MM.1S (cell line): ENCODE measurements at regions not wholly inside any gene's neighbourhood (a gene's known extent, or its start where the extent isn't known, plus 50 kb on each side); places are given as distances from the start of the nearest gene placed in this dataset.

Source experiments
- DNase-seq: peaks from one replicate; pipeline ENCODE4 v3.0.0-alpha.2; 2015
- H2AFZ ChIP-seq: fragments of 300-600 bp; sonication (generic); 2 replicates; pipeline ENCODE4 v1.6.0; 2016; ENCODE audit warnings: antibody characterized with exemption, low read length
- H3F3A ChIP-seq: fragments of 300-600 bp; sonication (generic); 2 replicates; pipeline ENCODE4 v1.6.1; 2016; ENCODE audit warnings: mild to moderate bottlenecking, antibody characterized with exemption, low read length, moderate library complexity, mixed read lengths; ENCODE audit not compliant: insufficient read depth
- H3K27ac ChIP-seq: fragments of 300-600 bp; sonication (generic); 2 replicates; pipeline ENCODE4 v1.5.1; 2016; ENCODE audit warnings: mild to moderate bottlenecking, low read length
- H3K27me3 ChIP-seq: fragments of 300-600 bp; sonication (generic); replicated peaks from 2 replicates; pipeline ENCODE4 v1.6.0; 2016; ENCODE audit warnings: low read length; ENCODE audit not compliant: insufficient read depth
- H3K36me3 ChIP-seq: fragments of 300-600 bp; sonication (generic); replicated peaks from 2 replicates; pipeline ENCODE4 v1.6.1; 2016; ENCODE audit warnings: mild to moderate bottlenecking, low read length, mixed read lengths; ENCODE audit not compliant: insufficient read depth
- H3K4me1 ChIP-seq: fragments of 300-600 bp; sonication (generic); 2 replicates; pipeline ENCODE4 v1.6.1; 2016; ENCODE audit warnings: low read length, mixed read lengths
- H3K4me2 ChIP-seq: fragments of 300-600 bp; sonication (generic); 2 replicates; pipeline ENCODE4 v1.6.0; 2016; ENCODE audit warnings: low read depth, low read length
- H3K4me3 ChIP-seq: fragments of 300-600 bp; sonication (generic); 2 replicates; pipeline ENCODE4 v1.5.1; 2016; ENCODE audit warnings: low read length, mixed read lengths
- H3K79me2 ChIP-seq: fragments of 300-600 bp; sonication (generic); 2 replicates; pipeline ENCODE4 v1.6.1; 2016; ENCODE audit warnings: mixed run types, low read length, mixed read lengths
- H3K9ac ChIP-seq: fragments of 300-600 bp; sonication (generic); 2 replicates; pipeline ENCODE4 v1.6.1; 2016; ENCODE audit warnings: low read length, mixed read lengths
- H3K9me2 ChIP-seq: fragments of 300-600 bp; sonication (generic); replicated peaks from 2 replicates; pipeline ENCODE4 v1.6.1; 2016; ENCODE audit warnings: mild to moderate bottlenecking, low read length, mixed read lengths; ENCODE audit not compliant: insufficient read depth
- H3K9me3 ChIP-seq: fragments of 300-600 bp; sonication (generic); replicated peaks from 2 replicates; pipeline ENCODE4 v1.6.1; 2016; ENCODE audit warnings: mild to moderate bottlenecking, low read length, mixed read lengths; ENCODE audit not compliant: insufficient read depth
- H4K20me1 ChIP-seq: fragments of 300-600 bp; sonication (generic); 2 replicates; pipeline ENCODE4 v1.6.1; 2016; ENCODE audit warnings: mild to moderate bottlenecking, low read length, moderate library complexity, mixed read lengths; ENCODE audit not compliant: insufficient read depth
- CTCF ChIP-seq: fragments of 300-600 bp; sonication (generic); IDR thresholded peaks from 2 replicates; pipeline ENCODE4 v1.5.1; 2016; ENCODE audit warnings: antibody characterized with exemption, low read length, mixed read lengths
- EZH2 ChIP-seq: fragments of 300-600 bp; sonication (generic); optimal IDR thresholded peaks from 2 replicates; pipeline ENCODE3; 2017; ENCODE audit warnings: low read depth, mild to moderate bottlenecking, antibody characterized with exemption, low read length, mixed read lengths
- EZH2phosphoT487 ChIP-seq: fragments of 300-600 bp; sonication (generic); IDR thresholded peaks from 2 replicates; pipeline ENCODE4 v1.6.1; 2018; ENCODE audit warnings: antibody characterized with exemption, low read length

DNA sequence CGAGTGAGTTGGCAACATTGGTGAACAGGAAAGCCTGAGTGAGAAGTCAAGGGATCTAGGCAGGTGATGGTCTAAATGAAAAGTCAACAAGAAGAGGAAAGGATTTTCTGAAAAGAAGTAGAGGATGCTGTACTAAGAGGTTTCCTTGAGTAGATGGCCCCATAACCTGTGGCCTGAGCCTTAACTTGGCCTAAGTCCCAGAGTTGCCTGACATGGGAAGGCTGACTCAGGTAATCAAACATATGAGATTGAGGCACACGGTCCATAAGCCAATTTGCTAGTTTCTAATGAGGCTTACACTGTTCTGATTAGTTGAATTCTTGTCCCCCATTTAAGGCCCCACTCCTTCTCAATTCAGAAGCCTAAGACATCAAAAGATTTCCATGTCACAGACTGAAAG lies 262.5 kb upstream of the LMCD1 start:
- TF ChIP-seq CTCF (no peak), EZH2 (no peak)
- no peak overlapping the region for H2AFZ ChIP-seq
- no peak overlapping the region for H3K27ac ChIP-seq
- no peak overlapping the region for H3K4me3 ChIP-seq
- no peak for DNase-seq
- no peak overlapping the region for H3K9ac ChIP-seq
- no peak overlapping the region for H3K4me2 ChIP-seq
- H3K9me3 ChIP-seq = no peaks in the 10 kb centered on the region
- no peaks in the 10 kb centered on the region for H3K79me2 ChIP-seq
- H3K27me3 ChIP-seq = no peaks in the 10 kb centered on the region
- no peaks in the 10 kb centered on the region for H3K9me2 ChIP-seq
- H3F3A ChIP-seq = 0 out of 2 replicates have a peak, but pooled peaks cover 7% of the 10 kb centered on the region
- H4K20me1 ChIP-seq = no peaks in the 10 kb centered on the region
- H3K36me3 ChIP-seq = no peaks in the 10 kb centered on the region
- peaks cover 4% of the 10 kb centered on the region; the same call in 1 of the 2 replicates for H3K4me1 ChIP-seq

DNA sequence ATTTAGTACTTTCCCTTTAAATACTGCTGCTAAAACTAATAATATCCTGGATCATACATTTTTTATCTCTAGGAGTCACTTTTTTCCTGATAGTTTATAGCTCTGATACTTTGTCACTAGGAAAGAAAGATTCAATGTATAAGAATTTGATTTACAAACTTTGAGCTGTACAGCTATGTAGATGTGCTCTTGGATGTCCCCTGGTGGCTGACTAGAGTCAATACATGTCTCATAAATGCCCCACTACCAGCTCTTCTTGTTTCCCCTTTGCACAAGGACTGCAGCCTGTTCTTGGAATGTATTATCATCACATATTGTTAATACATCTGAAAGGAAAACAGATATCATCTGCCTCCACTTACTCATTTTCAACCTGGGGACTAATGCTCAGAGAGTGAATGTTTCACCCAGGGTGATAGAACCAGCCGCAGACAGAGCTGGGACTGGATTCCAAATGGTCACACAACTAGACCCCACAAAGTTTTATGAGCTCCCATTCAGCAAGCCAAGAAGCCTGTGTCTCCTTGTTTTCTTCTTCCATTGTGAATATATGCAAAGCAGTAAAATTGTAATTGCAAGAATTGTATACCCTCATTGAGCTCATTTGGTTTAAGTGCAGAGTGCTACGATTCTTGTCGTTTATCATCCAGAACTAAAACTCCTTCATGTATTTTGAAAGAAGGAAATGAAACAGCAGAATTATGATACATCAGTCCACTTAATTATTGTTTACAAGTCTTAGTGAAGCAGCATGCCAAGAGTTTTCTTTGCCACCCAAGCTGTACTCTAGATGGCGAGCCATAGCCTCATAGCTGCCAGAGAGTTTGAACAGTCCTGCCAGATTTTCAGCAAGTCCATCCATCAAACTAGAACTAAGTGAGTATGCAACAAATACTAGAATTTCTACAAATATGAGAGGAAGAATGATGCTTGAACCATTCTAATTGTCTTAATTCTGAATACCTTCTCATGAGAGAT lies 261.6 kb upstream of the LMCD1 start:
- Histone ChIP-seq H2AFZ (no peak overlapping the region), H3K9ac (no peak overlapping the region), H3K27ac (no peak overlapping the region), H3K36me3 (no peaks in the 10 kb centered on the region), H3F3A (0 out of 2 replicates have a peak, but pooled peaks cover 1% of the 10 kb centered on the region), H3K4me1 (peaks cover 4% of the 10 kb centered on the region; the same call in 1 of the 2 replicates), H3K27me3 (no peaks in the 10 kb centered on the region), H3K9me2 (no peaks in the 10 kb centered on the region), H3K79me2 (no peaks in the 10 kb centered on the region), H3K4me3 (no peak overlapping the region), H3K4me2 (no peak overlapping the region), H3K9me3 (no peaks in the 10 kb centered on the region), H4K20me1 (no peaks in the 10 kb centered on the region)
- TF ChIP-seq CTCF (peak; percentile 64), EZH2 (no peak)
- peak; percentile 21 for DNase-seq

GRCh38 chr3:8246070-8246469 lies 255.6 kb upstream of the LMCD1 start:
- no peaks in the 10 kb centered on the region for H3K4me1 ChIP-seq
- H3K9ac ChIP-seq = no peak overlapping the region
- no peaks in the 10 kb centered on the region for H3F3A ChIP-seq
- H3K36me3 ChIP-seq = no peaks in the 10 kb centered on the region
- TF ChIP-seq EZH2phosphoT487 (no peak), CTCF (no peak), EZH2 (no peak)
- no peaks in the 10 kb centered on the region for H3K79me2 ChIP-seq
- H3K9me3 ChIP-seq = no peaks in the 10 kb centered on the region
- H3K9me2 ChIP-seq = no peaks in the 10 kb centered on the region
- H2AFZ ChIP-seq = no peak overlapping the region
- DNase-seq = no peak
- H3K27me3 ChIP-seq = no peaks in the 10 kb centered on the region
- H4K20me1 ChIP-seq = no peaks in the 10 kb centered on the region
- H3K4me3 ChIP-seq = no peak overlapping the region
- H3K4me2 ChIP-seq = no peak overlapping the region
- no peak overlapping the region for H3K27ac ChIP-seq
